Peyer's patch (tissue), 4 donors: ENCODE measurements at regions not wholly inside any gene's neighbourhood (a gene's known extent, or its start where the extent isn't known, plus 50 kb on each side); places are given as distances from the start of the nearest gene placed in this dataset.

Source experiments
- CTCF ChIP-seq, 6 experiments: fragments of 450-650 bp in 4 of 6; fragments of 200-600 bp in 2 of 6; sonication (generic) in 1 of 6; IDR thresholded peaks; one replicate each; pipeline ENCODE4 v1.5.1; 2017 to 2019; ENCODE audit warnings: antibody characterized with exemption in 6 of 6, mild to moderate bottlenecking in 3 of 6, moderate library complexity in 1 of 6
- POLR2A ChIP-seq, 2 donors: fragments of 450-650 bp; IDR thresholded peaks; one replicate each; pipeline ENCODE4 v1.5.1; 2017; ENCODE audit warnings: antibody characterized with exemption in 2 of 2, mild to moderate bottlenecking in 2 of 2, moderate library complexity in 2 of 2

GRCh38 chr1:4482526-4482925 is 171.9 kb upstream of the AJAP1 start:
- TF ChIP-seq CTCF (IDR thresholded peaks at IDR 0.05): no peak
- TF ChIP-seq POLR2A (IDR thresholded peaks at IDR 0.05): no peak
